GM12864 (cell line): ENCODE measurements at regions not wholly inside any gene's neighbourhood (a gene's known extent, or its start where the extent isn't known, plus 50 kb on each side); places are given as distances from the start of the nearest gene placed in this dataset.

Source experiments
- DNase-seq: peaks from one replicate; pipeline ENCODE4 v3.0.0-alpha.2; 2011; ENCODE audit warnings: low read depth
- H3K4me3 ChIP-seq: 2 replicates; pipeline ENCODE4 v1.5.1; 2011; ENCODE audit warnings: mild to moderate bottlenecking, low read depth, low read length, control low read depth
- CTCF ChIP-seq: IDR thresholded peaks from 2 replicates; pipeline ENCODE4 v1.5.1; 2011; ENCODE audit warnings: low read depth, mild to moderate bottlenecking, moderate library complexity, low read length, control low read depth, inconsistent platforms; ENCODE audit errors: missing control alignments

GRCh38 chr10:85151506-85151905, 823.1 kb downstream of the CCSER2 start:
- no peak for DNase-seq

GRCh38 chr10:85152496-85152895, 824.1 kb downstream of the CCSER2 start:
- TF ChIP-seq CTCF = no peak
- no peak for DNase-seq
- no peak overlapping the region for H3K4me3 ChIP-seq

More at GRCh38 chr10:85151506-85151905, 823.1 kb downstream of the CCSER2 start:
- no peak for TF ChIP-seq CTCF
- no peak overlapping the region for H3K4me3 ChIP-seq

DNA sequence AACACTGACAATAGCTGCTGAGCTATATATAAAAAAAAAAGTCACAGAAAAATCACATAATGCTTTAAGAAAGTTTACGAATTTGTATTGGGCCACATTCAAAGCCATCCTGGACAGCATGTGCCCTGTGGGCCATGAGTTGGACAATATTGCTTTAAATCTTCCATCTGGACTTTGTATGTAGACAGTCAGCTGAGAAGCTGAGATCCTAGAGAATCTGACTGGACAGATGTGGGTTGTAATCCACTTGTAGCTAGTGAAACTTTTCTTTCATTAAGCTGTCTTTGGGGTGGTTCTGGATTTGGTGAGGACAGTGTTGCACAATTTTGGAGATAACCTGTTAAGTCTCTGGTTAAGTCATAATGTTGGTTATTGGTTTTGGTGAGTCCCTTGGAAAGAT, 824.5 kb downstream of the CCSER2 start:
- no peak overlapping the region for H3K4me3 ChIP-seq
- no peak for TF ChIP-seq CTCF
- DNase-seq = no peak

DNA sequence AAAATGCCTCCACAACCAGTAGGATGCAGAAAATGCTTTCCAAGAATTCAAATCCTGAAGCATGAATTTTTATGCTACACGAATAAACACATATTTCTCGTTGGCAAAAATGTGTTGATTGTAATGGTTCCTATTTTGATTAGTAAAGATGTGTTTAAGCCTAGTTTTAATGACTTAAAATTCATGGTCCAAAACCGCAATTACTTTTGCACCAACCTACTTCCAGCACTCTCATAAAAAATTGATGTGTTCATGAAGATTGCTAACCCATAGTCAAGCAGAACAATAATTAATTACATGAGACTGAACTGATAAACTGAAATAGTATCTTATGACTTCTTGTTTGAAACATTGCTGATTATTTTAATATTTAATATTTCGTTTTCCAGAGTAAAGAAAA, 828.8 kb downstream of the CCSER2 start:
- no peak for TF ChIP-seq CTCF
- no peak overlapping the region for H3K4me3 ChIP-seq
- no peak for DNase-seq

DNA sequence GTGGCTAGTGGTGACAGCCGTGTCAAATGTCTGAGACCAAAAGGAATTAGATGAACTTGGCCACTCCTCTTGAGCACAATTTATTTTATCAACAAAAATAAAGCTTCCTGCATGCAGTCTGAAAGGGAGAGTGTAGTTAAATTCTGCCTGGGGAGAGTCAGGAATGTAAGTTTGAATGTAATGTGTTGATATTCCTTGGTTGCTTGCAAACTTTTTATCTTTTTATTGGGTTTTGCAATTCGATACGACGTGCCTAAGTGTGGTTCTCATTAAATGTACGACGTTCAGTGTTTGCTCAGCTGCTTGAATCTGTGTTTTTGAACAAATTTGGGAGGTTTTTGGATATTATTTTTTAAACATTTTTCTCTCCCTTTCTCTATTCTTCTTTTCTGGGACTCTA, 839.9 kb downstream of the CCSER2 start:
- no peak overlapping the region for H3K4me3 ChIP-seq
- DNase-seq = no peak
- no peak for TF ChIP-seq CTCF

- no peak overlapping the region for H3K4me3 ChIP-seq
- DNase-seq = no peak
- TF ChIP-seq CTCF = no peak
Observed at GRCh38 chr10:85170026-85170425, 841.6 kb downstream of the CCSER2 start.

DNA sequence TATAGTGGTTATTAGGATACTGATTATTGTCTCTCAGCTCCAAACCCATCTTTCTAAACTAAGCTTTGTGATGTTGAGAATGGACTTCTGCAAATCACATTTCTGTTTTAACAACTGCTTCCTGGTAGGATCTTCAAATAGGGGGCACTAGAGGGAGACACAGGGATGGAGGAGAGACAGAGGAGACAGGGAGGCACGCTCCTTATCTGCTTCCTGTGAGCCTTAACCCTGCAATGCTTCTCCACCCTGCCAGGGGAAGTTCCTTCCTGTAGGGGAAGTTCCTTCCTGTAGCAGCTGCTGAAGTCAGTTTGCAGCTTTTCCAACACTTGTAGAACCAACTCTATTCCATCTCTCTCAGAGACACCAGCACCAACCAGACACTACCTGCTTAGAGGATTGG, 847.2 kb downstream of the CCSER2 start:
- no peak for TF ChIP-seq CTCF
- no peak overlapping the region for H3K4me3 ChIP-seq
- DNase-seq = no peak
